ENCODE measurements at regions not wholly inside any gene's neighbourhood (a gene's known extent, or its start where the extent isn't known, plus 50 kb on each side); places are given as distances from the start of the nearest gene placed in this dataset.
A peak's percentile ranks its signal among the peaks of the same experiment; 100 is the strongest.
"Not testable (repeated sequence)": the region's sequence is repeated elsewhere in the genome, so short reads cannot be mapped to it uniquely, and the experiment has no call there.

- DNase-seq: no peak
- Histone ChIP-seq H3K27ac (ENCODE audit: low read length) (no peak overlapping the region), H3K36me3 (ENCODE audit: control insufficient read depth, insufficient read depth, low read length) (no peaks in the 10 kb centered on the region), H3K27me3 (ENCODE audit: control insufficient read depth, insufficient read depth, low read length) (no peaks in the 10 kb centered on the region), H3K4me1 (ENCODE audit: control insufficient read depth, insufficient read depth, low read length) (no peaks in the 10 kb centered on the region), H3K9me3 (replicated peaks; ENCODE audit: control insufficient read depth, low read depth, low read length) (peaks cover 5% of the 10 kb centered on the region), H3K4me3 (ENCODE audit: low read length) (no peak overlapping the region)
- WGBS (ENCODE audit: insufficient coverage): 17% methylated on average over 2 of the region's 4 CpGs
Measured at GRCh38 chr10:38209332-38209731, 115.2 kb downstream of the ZNF37A start.

- not testable (repeated sequence) for H3K4me3 ChIP-seq (ENCODE audit: low read length); H3K4me1 ChIP-seq (ENCODE audit: control insufficient read depth, insufficient read depth, low read length); DNase-seq; H3K27ac ChIP-seq (ENCODE audit: low read length); H3K9me3 ChIP-seq (replicated peaks; ENCODE audit: control insufficient read depth, low read depth, low read length); H3K27me3 ChIP-seq (ENCODE audit: control insufficient read depth, insufficient read depth, low read length); H3K36me3 ChIP-seq (ENCODE audit: control insufficient read depth, insufficient read depth, low read length)
Measured at GRCh38 chr10:38209748-38210147, 115.6 kb downstream of the ZNF37A start.

- H3K9me3 ChIP-seq (replicated peaks; ENCODE audit: control insufficient read depth, low read depth, low read length): peaks cover 7% of the 10 kb centered on the region
- no peaks in the 10 kb centered on the region for H3K27me3 ChIP-seq (ENCODE audit: control insufficient read depth, insufficient read depth, low read length)
- no peak overlapping the region for H3K27ac ChIP-seq (ENCODE audit: low read length)
- H3K4me3 ChIP-seq (ENCODE audit: low read length): no peak overlapping the region
- no CpG with 5 or more reads among the region's 1 CpG for WGBS (ENCODE audit: insufficient coverage)
- H3K4me1 ChIP-seq (ENCODE audit: control insufficient read depth, insufficient read depth, low read length): no peaks in the 10 kb centered on the region
- H3K36me3 ChIP-seq (ENCODE audit: control insufficient read depth, insufficient read depth, low read length): no peaks in the 10 kb centered on the region
- no peak for DNase-seq
Measured at GRCh38 chr10:38212460-38212859, 118.3 kb downstream of the ZNF37A start.

DNA sequence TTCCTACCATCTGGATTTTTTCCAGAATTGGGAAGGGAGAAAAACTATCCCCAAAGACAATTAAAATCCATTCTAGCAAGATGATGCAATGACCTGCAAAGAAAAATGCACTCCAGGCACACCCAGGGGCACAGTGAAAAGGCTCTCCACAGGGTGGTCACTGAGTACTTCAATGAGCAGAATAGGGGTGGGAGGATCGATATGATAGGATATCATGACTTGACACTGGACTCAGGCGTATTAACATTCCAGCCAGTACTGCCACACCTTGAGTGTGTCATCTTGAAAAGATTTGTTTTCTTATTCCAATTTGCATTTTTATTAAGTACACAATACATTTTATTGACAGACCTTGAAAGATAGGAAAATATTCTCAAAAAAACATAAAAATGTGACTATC is 132.2 kb downstream of the ZNF37A start:
- no peak overlapping the region for H3K4me3 ChIP-seq (ENCODE audit: low read length)
- no peak for DNase-seq
- no peaks in the 10 kb centered on the region for H3K4me1 ChIP-seq (ENCODE audit: control insufficient read depth, insufficient read depth, low read length)
- H3K27ac ChIP-seq (ENCODE audit: low read length): no peak overlapping the region
- no peaks in the 10 kb centered on the region for H3K36me3 ChIP-seq (ENCODE audit: control insufficient read depth, insufficient read depth, low read length)
- WGBS (ENCODE audit: insufficient coverage): no CpG with 5 or more reads among the region's 2 CpGs
- H3K9me3 ChIP-seq (replicated peaks; ENCODE audit: control insufficient read depth, low read depth, low read length): peaks cover 24% of the 10 kb centered on the region
- H3K27me3 ChIP-seq (ENCODE audit: control insufficient read depth, insufficient read depth, low read length): no peaks in the 10 kb centered on the region

- no CpG with 5 or more reads among the region's 2 CpGs for WGBS (ENCODE audit: insufficient coverage)
- Histone ChIP-seq H3K4me1 (ENCODE audit: control insufficient read depth, insufficient read depth, low read length) (no peaks in the 10 kb centered on the region), H3K27me3 (ENCODE audit: control insufficient read depth, insufficient read depth, low read length) (no peaks in the 10 kb centered on the region), H3K27ac (ENCODE audit: low read length) (no peak overlapping the region), H3K36me3 (ENCODE audit: control insufficient read depth, insufficient read depth, low read length) (no peaks in the 10 kb centered on the region), H3K4me3 (ENCODE audit: low read length) (no peak overlapping the region), H3K9me3 (replicated peaks; ENCODE audit: control insufficient read depth, low read depth, low read length) (peaks cover 21% of the 10 kb centered on the region)
- DNase-seq: no peak
Measured at GRCh38 chr10:38228394-38228793, 134.3 kb downstream of the ZNF37A start.

- not testable (repeated sequence) for H3K9me3 ChIP-seq (replicated peaks; ENCODE audit: control insufficient read depth, low read depth, low read length); H3K27ac ChIP-seq (ENCODE audit: low read length); H3K27me3 ChIP-seq (ENCODE audit: control insufficient read depth, insufficient read depth, low read length); DNase-seq; H3K4me1 ChIP-seq (ENCODE audit: control insufficient read depth, insufficient read depth, low read length); H3K4me3 ChIP-seq (ENCODE audit: low read length); H3K36me3 ChIP-seq (ENCODE audit: control insufficient read depth, insufficient read depth, low read length)
- 60% methylated on average over 1 of the region's 2 CpGs for WGBS (ENCODE audit: insufficient coverage)
Measured at GRCh38 chr10:38238479-38238878, 144.3 kb downstream of the ZNF37A start.

GRCh38 chr10:38242061-38242649 is 148.0 kb downstream of the ZNF37A start:
- not testable (repeated sequence) for H3K4me1 ChIP-seq (ENCODE audit: control insufficient read depth, insufficient read depth, low read length); H3K27me3 ChIP-seq (ENCODE audit: control insufficient read depth, insufficient read depth, low read length); H3K27ac ChIP-seq (ENCODE audit: low read length); H3K4me3 ChIP-seq (ENCODE audit: low read length); H3K36me3 ChIP-seq (ENCODE audit: control insufficient read depth, insufficient read depth, low read length)
- peak; percentile 0 for DNase-seq
- peaks cover 10% of the 10 kb centered on the region for H3K9me3 ChIP-seq (replicated peaks; ENCODE audit: control insufficient read depth, low read depth, low read length)
- no CpG with 5 or more reads among the region's 2 CpGs for WGBS (ENCODE audit: insufficient coverage)

DNA sequence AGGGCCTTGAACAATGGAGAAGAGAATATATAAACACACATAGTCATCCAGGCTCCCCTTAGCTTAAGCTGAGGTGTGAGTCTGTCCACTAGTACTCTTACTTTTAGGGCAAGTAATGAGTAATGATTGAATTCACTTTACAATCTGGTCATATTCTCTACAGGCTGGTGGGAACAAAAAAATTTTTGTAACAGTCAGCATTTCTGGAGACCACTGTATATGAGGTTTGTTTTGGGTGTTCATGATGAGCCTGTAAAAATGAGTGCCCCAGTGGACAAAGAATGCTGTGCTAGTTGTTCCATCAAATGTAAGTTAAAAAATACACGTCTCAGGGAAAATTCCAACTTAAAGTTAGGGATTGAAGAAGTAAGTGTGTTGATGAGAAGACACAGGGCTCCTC is 154.0 kb downstream of the ZNF37A start:
- not testable (repeated sequence) for DNase-seq
- no CpG with 5 or more reads among the region's 1 CpG for WGBS (ENCODE audit: insufficient coverage)

GRCh38 chr10:38252551-38252950 is 158.4 kb downstream of the ZNF37A start:
- not testable (repeated sequence) for H3K27me3 ChIP-seq (ENCODE audit: control insufficient read depth, insufficient read depth, low read length); DNase-seq; H3K4me1 ChIP-seq (ENCODE audit: control insufficient read depth, insufficient read depth, low read length); H3K36me3 ChIP-seq (ENCODE audit: control insufficient read depth, insufficient read depth, low read length); H3K27ac ChIP-seq (ENCODE audit: low read length); H3K9me3 ChIP-seq (replicated peaks; ENCODE audit: control insufficient read depth, low read depth, low read length); H3K4me3 ChIP-seq (ENCODE audit: low read length)
- WGBS (ENCODE audit: insufficient coverage): 0% methylated on average over 1 of the region's 6 CpGs

More for the DNA sequence above, 154.0 kb downstream of the ZNF37A start:
- H3K4me3 ChIP-seq (ENCODE audit: low read length); H3K27me3 ChIP-seq (ENCODE audit: control insufficient read depth, insufficient read depth, low read length); H3K9me3 ChIP-seq (replicated peaks; ENCODE audit: control insufficient read depth, low read depth, low read length); H3K36me3 ChIP-seq (ENCODE audit: control insufficient read depth, insufficient read depth, low read length); H3K27ac ChIP-seq (ENCODE audit: low read length); H3K4me1 ChIP-seq (ENCODE audit: control insufficient read depth, insufficient read depth, low read length): not testable (repeated sequence)

GRCh38 chr10:38267555-38267954 is 173.4 kb downstream of the ZNF37A start:
- H3K4me3 ChIP-seq (ENCODE audit: low read length); H3K4me1 ChIP-seq (ENCODE audit: control insufficient read depth, insufficient read depth, low read length); H3K27ac ChIP-seq (ENCODE audit: low read length); H3K36me3 ChIP-seq (ENCODE audit: control insufficient read depth, insufficient read depth, low read length); DNase-seq; H3K27me3 ChIP-seq (ENCODE audit: control insufficient read depth, insufficient read depth, low read length): not testable (repeated sequence)
- 74% methylated on average over 5 of the region's 6 CpGs for WGBS (ENCODE audit: insufficient coverage)
- H3K9me3 ChIP-seq (replicated peaks; ENCODE audit: control insufficient read depth, low read depth, low read length): peaks cover 15% of the 10 kb centered on the region

DNA sequence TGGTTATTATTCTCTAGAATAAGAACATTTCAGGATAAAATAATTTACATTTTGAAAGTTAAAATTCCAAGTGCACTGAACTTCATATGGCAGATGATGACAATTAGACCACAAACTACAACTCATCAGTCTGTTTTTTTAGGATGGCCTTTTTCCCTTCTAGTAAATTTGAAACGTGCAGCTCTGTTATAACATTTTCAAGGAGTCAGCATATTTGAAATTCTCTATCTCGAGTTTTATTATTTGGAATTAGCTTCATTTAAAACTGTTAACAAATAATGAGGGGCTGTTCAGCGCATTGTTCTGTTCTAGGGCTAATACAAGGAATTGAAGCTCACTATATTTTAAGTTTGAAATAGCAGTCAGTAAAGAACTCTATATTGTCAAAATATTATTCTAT is 176.9 kb downstream of the ZNF37A start:
- WGBS (ENCODE audit: insufficient coverage): no CpG with 5 or more reads among the region's 3 CpGs
- H3K36me3 ChIP-seq (ENCODE audit: control insufficient read depth, insufficient read depth, low read length); H3K4me3 ChIP-seq (ENCODE audit: low read length); H3K27me3 ChIP-seq (ENCODE audit: control insufficient read depth, insufficient read depth, low read length); H3K4me1 ChIP-seq (ENCODE audit: control insufficient read depth, insufficient read depth, low read length); DNase-seq; H3K27ac ChIP-seq (ENCODE audit: low read length): not testable (repeated sequence)
- peaks cover 10% of the 10 kb centered on the region for H3K9me3 ChIP-seq (replicated peaks; ENCODE audit: control insufficient read depth, low read depth, low read length)
